Esophagus squamous epithelium (tissue), 5 donors: ENCODE measurements at regions not wholly inside any gene's neighbourhood (a gene's known extent, or its start where the extent isn't known, plus 50 kb on each side); places are given as distances from the start of the nearest gene placed in this dataset.

Experiments
- DNase-seq: peaks from one replicate; lab custom pipeline; 2025; lab: John Stamatoyannopoulos, UW
- H3K27ac ChIP-seq, 4 donors: fragments of 200-600 bp; sonication (generic); one replicate each; pipeline ENCODE4 v1.5.1; 2016 to 2019; ENCODE audit warnings: mild to moderate bottlenecking in 1 of 4
- H3K27me3 ChIP-seq, 4 donors: fragments of 200-600 bp; sonication (generic); 1 replicate in 3 of 4; 2 replicates in 1 of 4; pipeline versions ENCODE4 v1.5.1 to v1.6.0; 2017 to 2021; ENCODE audit warnings: antibody characterized with exemption in 1 of 4
- H3K36me3 ChIP-seq, 3 donors: fragments of 200-600 bp; sonication (generic); one replicate each; pipeline ENCODE4 v1.5.1; 2016 to 2019
- H3K4me1 ChIP-seq, 3 donors: fragments of 200-600 bp; sonication (generic); one replicate each; pipeline ENCODE4 v1.5.1; 2017 to 2019
- H3K4me3 ChIP-seq, 4 donors: fragments of 200-600 bp; sonication (generic); 1 replicate in 3 of 4; 2 replicates in 1 of 4; pipeline ENCODE4 v1.5.1; 2016 to 2019; ENCODE audit warnings: mild to moderate bottlenecking in 2 of 4, moderate library complexity in 1 of 4
- H3K9me3 ChIP-seq, 3 donors: fragments of 200-600 bp; sonication (generic); one replicate each; pipeline ENCODE4 v1.5.1; 2016 to 2019
- CTCF ChIP-seq, 6 experiments: fragments of 450-650 bp in 4 of 6; fragments of 200-600 bp in 2 of 6; sonication (generic) in 2 of 6; IDR thresholded peaks; one replicate each; pipeline ENCODE4 v1.5.1; 2016 to 2019; ENCODE audit warnings: antibody characterized with exemption in 6 of 6, mild to moderate bottlenecking in 4 of 6, moderate library complexity in 4 of 6
- POLR2A ChIP-seq, 4 donors: fragments of 450-650 bp; IDR thresholded peaks; one replicate each; pipeline ENCODE4 v1.6.1; 2017; ENCODE audit warnings: antibody characterized with exemption in 4 of 4, mild to moderate bottlenecking in 4 of 4, moderate library complexity in 3 of 4
- WGBS, 2 donors: methylation state at CpG; one replicate each; pipeline ENCODE4 v1.1.5; 2018; 5-methylcytosine and 5-hydroxymethylcytosine counted together
- intact Hi-C: fragments of 100-400 bp; cut with DNase I; formaldehyde crosslinking; loops from one replicate; pipeline ENCODE4 v1.15.0; 2022
- donor health status: DM: yes; HTN: yes; CAD: no.

- H3K27ac ChIP-seq = no peak overlapping the region
- H3K9me3 ChIP-seq = peaks cover 0 to 6% (median 0%) of the 10 kb centered on the region in 3 donors
- no peak for DNase-seq
- no peaks in the 10 kb centered on the region for H3K27me3 ChIP-seq
- TF ChIP-seq CTCF (IDR thresholded peaks at IDR 0.05) = no peak
- TF ChIP-seq POLR2A (IDR thresholded peaks at IDR 0.05) = no peak
- WGBS, 2 donors = 0 to 6% methylated on average over 2 of the region's 2 CpGs
- no peaks in the 10 kb centered on the region for H3K36me3 ChIP-seq
- intact Hi-C loops = no loop called here
- H3K4me1 ChIP-seq = no peaks in the 10 kb centered on the region
- no peak overlapping the region for H3K4me3 ChIP-seq
Measured at GRCh38 chr3:84836961-84837360, 121.8 kb upstream of the CADM2 start.

- Histone ChIP-seq H3K4me1 (no peaks in the 10 kb centered on the region), H3K9me3 (no peaks in the 10 kb centered on the region), H3K27ac (no peak overlapping the region), H3K27me3 (no peaks in the 10 kb centered on the region), H3K4me3 (no peak overlapping the region), H3K36me3 (no peaks in the 10 kb centered on the region)
- intact Hi-C loops = no loop called here
- no peak for DNase-seq
- TF ChIP-seq POLR2A (IDR thresholded peaks at IDR 0.05) (no peak), CTCF (IDR thresholded peaks at IDR 0.05) (no peak)
- 91 to 97% methylated on average over 3 of the region's 3 CpGs for WGBS, 2 donors
Measured at GRCh38 chr3:84877092-84877491, 81.7 kb upstream of the CADM2 start.

- Histone ChIP-seq H3K4me3 (no peak overlapping the region), H3K4me1 (no peaks in the 10 kb centered on the region), H3K9me3 (peaks cover 0 to 6% (median 0%) of the 10 kb centered on the region in 3 donors), H3K36me3 (no peaks in the 10 kb centered on the region), H3K27me3 (no peaks in the 10 kb centered on the region), H3K27ac (no peak overlapping the region)
- no peak for DNase-seq
- no peak for TF ChIP-seq POLR2A (IDR thresholded peaks at IDR 0.05)
- no peak for TF ChIP-seq CTCF (IDR thresholded peaks at IDR 0.05)
- 63 to 72% methylated on average over 2 of the region's 2 CpGs for WGBS, 2 donors
- intact Hi-C loops = no loop called here
Measured at GRCh38 chr3:84881288-84881687, 77.5 kb upstream of the CADM2 start.

GRCh38 chr3:84885199-84885882, 73.4 kb upstream of the CADM2 start:
- H3K4me1 ChIP-seq = no peaks in the 10 kb centered on the region
- no peaks in the 10 kb centered on the region for H3K27me3 ChIP-seq
- H3K27ac ChIP-seq = no peak overlapping the region
- no peak for TF ChIP-seq CTCF (IDR thresholded peaks at IDR 0.05)
- TF ChIP-seq POLR2A (IDR thresholded peaks at IDR 0.05) = no peak
- intact Hi-C loops = no loop called here
- H3K4me3 ChIP-seq = no peak overlapping the region
- DNase-seq = no peak
- WGBS, 2 donors = 85 to 87% methylated on average over 7 to 10 of the region's 14 CpGs
- H3K9me3 ChIP-seq = peaks cover 0 to 7% (median 0%) of the 10 kb centered on the region in 3 donors
- no peaks in the 10 kb centered on the region for H3K36me3 ChIP-seq

- no peaks in the 10 kb centered on the region for H3K36me3 ChIP-seq
- no peaks in the 10 kb centered on the region for H3K27me3 ChIP-seq
- WGBS, 2 donors = 82% methylated on average over 1 of the region's 1 CpG
- intact Hi-C loops = no loop called here
- peaks cover 0 to 7% (median 0%) of the 10 kb centered on the region in 3 donors for H3K9me3 ChIP-seq
- no peaks in the 10 kb centered on the region for H3K4me1 ChIP-seq
- H3K4me3 ChIP-seq = no peak overlapping the region
- TF ChIP-seq CTCF (IDR thresholded peaks at IDR 0.05) (no peak), POLR2A (IDR thresholded peaks at IDR 0.05) (no peak)
- no peak overlapping the region for H3K27ac ChIP-seq
- DNase-seq = no peak
Measured at GRCh38 chr3:84891851-84892250, 66.9 kb upstream of the CADM2 start.
